ENCODE measurements at regions not wholly inside any gene's neighbourhood (a gene's known extent, or its start where the extent isn't known, plus 50 kb on each side); places are given as distances from the start of the nearest gene placed in this dataset.

- no peak overlapping the region for H3K27ac ChIP-seq
- peaks cover 5% of the 10 kb centered on the region; the same call in 1 of the 3 replicates for H3K9me3 ChIP-seq
- no peak overlapping the region for H3K4me2 ChIP-seq
- no peak for FAIRE-seq
- ChIA-PET CTCF (no interaction called here), POLR2A (no interaction called here)
- no peak for ATAC-seq
- no peak for DNase-seq (ENCODE audit: low read depth in 1 of 2, low spot score in 1 of 2)
- no peak overlapping the region for H3K4me3 ChIP-seq
- no peaks in the 10 kb centered on the region for H3K4me1 ChIP-seq
- no peak for TF ChIP-seq MAFK (IDR thresholded peaks at IDR 0.05; ENCODE audit: partially characterized antibody)
- TF ChIP-seq HOXB5 (CRISPR knock-in tag; IDR thresholded peaks at IDR 0.05): no peak
- no peak for TF ChIP-seq ZSCAN20 (CRISPR knock-in tag; IDR thresholded peaks at IDR 0.05)
- no peak for TF ChIP-seq ZNF302 (CRISPR knock-in tag; IDR thresholded peaks at IDR 0.05)
- no peak for TF ChIP-seq NR3C1 (IDR thresholded peaks at IDR 0.05)
- no peak for TF ChIP-seq TP53 (CRISPR knock-in tag; IDR thresholded peaks at IDR 0.05)
- no peak for TF ChIP-seq CTCF (IDR thresholded peaks at IDR 0.05)
- TF ChIP-seq CBX2 (IDR thresholded peaks at IDR 0.05; ENCODE audit: borderline replicate concordance, low read depth): no peak
- TF ChIP-seq HMGXB4 (CRISPR knock-in tag; IDR thresholded peaks at IDR 0.05; ENCODE audit: borderline replicate concordance): no peak
- TF ChIP-seq TFCP2L1 (CRISPR knock-in tag; IDR thresholded peaks at IDR 0.05): no peak
These were observed 162.4 kb upstream of the PIK3R1 start for GRCh38 chr5:68053202-68053601.

- H3K9me3 ChIP-seq: peaks cover 13% of the 10 kb centered on the region; the same call in 2 of the 3 replicates
- H3K4me1 ChIP-seq: 0 out of 3 replicates have a peak, but pooled peaks cover 3% of the 10 kb centered on the region
- DNase-seq (ENCODE audit: low read depth in 1 of 2, low spot score in 1 of 2) (no peak), ATAC-seq (no peak), FAIRE-seq (no peak)
- no peak overlapping the region for H3K27ac ChIP-seq
- H3K4me3 ChIP-seq: no peak overlapping the region
- WGBS (ENCODE audit: missing lambda C conversion rate): 40% methylated on average over 8 of the region's 8 CpGs
- TF ChIP-seq ZFP36 (IDR thresholded peaks at IDR 0.05; ENCODE audit: borderline replicate concordance, partially characterized antibody): no peak
- no peak for TF ChIP-seq RNF2 (IDR thresholded peaks at IDR 0.05; ENCODE audit: borderline replicate concordance, low read depth)
- no peak for TF ChIP-seq ZNF302 (CRISPR knock-in tag; IDR thresholded peaks at IDR 0.05)
- TF ChIP-seq MAZ (IDR thresholded peaks at IDR 0.05; ENCODE audit: borderline replicate concordance, low read depth, low read length): no peak
- no peak for TF ChIP-seq TP53 (CRISPR knock-in tag; IDR thresholded peaks at IDR 0.05)
- no peak for TF ChIP-seq FOSL2 (IDR thresholded peaks at IDR 0.05)
- TF ChIP-seq FOSL2 (CRISPR knock-in tag; IDR thresholded peaks at IDR 0.05): no peak
- TF ChIP-seq SREBF2 (IDR thresholded peaks at IDR 0.05): no peak
- TF ChIP-seq ATOH8 (CRISPR knock-in tag; IDR thresholded peaks at IDR 0.05; ENCODE audit: low read depth): no peak
- no peak for TF ChIP-seq JUN (IDR thresholded peaks at IDR 0.05)
- no peak for TF ChIP-seq POLR2AphosphoS2 (conservative IDR thresholded peaks at IDR 0.05; ENCODE audit: low read length)
- no peak for TF ChIP-seq KDM1A (IDR thresholded peaks at IDR 0.05; ENCODE audit: low read depth)
- no peak for TF ChIP-seq RCOR1 (IDR thresholded peaks at IDR 0.05; ENCODE audit: low read depth, low read length)
- no peak for TF ChIP-seq POLR2A (IDR thresholded peaks at IDR 0.05; ENCODE audit: low read length)
- no peak for TF ChIP-seq CEBPB (IDR thresholded peaks at IDR 0.05)
- no peak for TF ChIP-seq SMC3 (IDR thresholded peaks at IDR 0.05)
- POLR2A ChIA-PET: no interaction called here
- no peak overlapping the region for H3K4me2 ChIP-seq
- CTCF ChIA-PET: no interaction called here
These were observed 166.4 kb upstream of the PIK3R1 start for GRCh38 chr5:68049053-68049713.
